GM12801 (cell line): ENCODE measurements at regions not wholly inside any gene's neighbourhood (a gene's known extent, or its start where the extent isn't known, plus 50 kb on each side); places are given as distances from the start of the nearest gene placed in this dataset.

Experiments
- CTCF ChIP-seq: IDR thresholded peaks from one replicate; pipeline ENCODE4 v1.5.1; 2011; ENCODE audit warnings: control low read depth; ENCODE audit not compliant: insufficient read length; ENCODE audit errors: extremely low read depth

GRCh38 chr2:120849278-120849677 lies 113.6 kb downstream of the GLI2 start:
- no peak for TF ChIP-seq CTCF

GRCh38 chr2:120850551-120850950 lies 114.9 kb downstream of the GLI2 start:
- no peak for TF ChIP-seq CTCF

DNA sequence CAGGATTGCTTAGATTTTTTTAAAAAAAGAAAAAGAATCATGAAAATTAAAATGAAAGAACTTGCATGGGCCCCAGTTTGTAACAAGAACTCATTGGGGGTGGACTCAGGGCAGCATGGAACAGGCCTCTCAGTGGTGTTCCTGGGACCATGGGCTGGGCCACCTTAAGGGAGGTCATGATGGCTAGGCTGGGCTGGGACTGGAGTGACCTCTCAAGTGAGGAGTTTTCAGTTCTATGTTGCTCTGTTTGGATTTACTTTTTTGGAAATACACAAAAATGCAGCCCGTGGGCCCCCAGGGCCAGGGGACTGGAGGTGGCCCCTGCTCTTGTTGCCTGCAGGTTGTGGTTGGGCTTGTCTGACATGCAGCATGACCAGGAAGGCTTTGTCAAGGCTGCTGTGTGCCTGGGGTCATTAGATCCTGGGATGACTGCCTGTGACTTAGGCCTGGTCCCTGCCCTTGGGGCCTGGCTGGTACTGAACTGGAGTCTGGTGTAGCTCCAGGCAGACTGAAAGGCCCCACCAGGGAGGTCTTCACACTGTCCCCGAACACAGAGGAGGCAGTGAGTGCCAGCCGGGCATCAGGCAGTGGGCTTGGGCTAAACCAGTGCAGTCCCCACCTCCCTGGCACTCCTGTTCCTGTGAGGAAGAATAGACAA lies 115.6 kb downstream of the GLI2 start:
- TF ChIP-seq CTCF, result no peak

DNA sequence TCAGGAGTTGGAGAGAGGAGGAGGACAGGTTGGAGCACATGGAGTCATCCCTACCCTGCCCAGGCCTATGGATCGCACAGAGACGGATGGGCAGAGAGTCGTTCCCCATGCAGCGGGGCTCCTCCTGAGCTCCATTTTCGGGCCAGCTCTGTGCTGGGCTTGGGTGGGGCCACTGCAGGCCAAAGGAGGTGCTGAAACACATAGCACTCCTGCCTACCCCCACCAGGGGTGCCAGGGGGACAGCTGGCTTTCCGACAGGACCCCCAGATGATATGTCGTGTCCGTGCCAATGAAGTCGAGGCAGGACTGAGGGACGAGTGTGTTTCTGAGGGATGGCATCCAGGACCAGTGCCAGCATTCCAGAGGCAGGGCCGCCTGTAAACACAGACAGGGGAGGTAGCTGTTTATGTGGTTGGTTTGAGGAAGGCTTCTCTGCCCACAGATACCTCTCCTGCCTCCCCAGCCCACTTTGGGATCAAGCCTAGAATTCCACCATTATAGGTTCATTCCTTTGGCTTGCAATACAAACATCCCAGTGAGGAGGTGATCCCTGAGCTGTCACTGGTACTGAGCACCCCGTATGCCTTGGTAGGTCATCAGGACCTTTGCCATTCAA lies 116.6 kb downstream of the GLI2 start:
- no peak for TF ChIP-seq CTCF

- TF ChIP-seq CTCF, result no peak
Measured at GRCh38 chr2:120853306-120854013, 117.8 kb downstream of the GLI2 start.

- TF ChIP-seq CTCF, result no peak
Measured at GRCh38 chr2:120854014-120854620, 118.4 kb downstream of the GLI2 start.

- TF ChIP-seq CTCF, result no peak
Measured at GRCh38 chr2:120854766-120855530, 119.3 kb downstream of the GLI2 start.
